22Rv1 (cell line): ENCODE measurements at regions not wholly inside any gene's neighbourhood (a gene's known extent, or its start where the extent isn't known, plus 50 kb on each side); places are given as distances from the start of the nearest gene placed in this dataset.

Source experiments
- H3K27ac ChIP-seq: fragments of 450-650 bp; 2 replicates; pipeline ENCODE4 v1.5.1; 2017
- CTCF ChIP-seq: fragments of 450-650 bp; IDR thresholded peaks from 2 replicates; pipeline ENCODE4 v1.5.1; 2017; ENCODE audit warnings: mild to moderate bottlenecking
- ZFX ChIP-seq: fragments of 450-650 bp; IDR thresholded peaks from 2 replicates; pipeline ENCODE4 v1.6.1; 2017; ENCODE audit warnings: antibody characterized with exemption, borderline replicate concordance

GRCh38 chrX:22325096-22325495 is 52.4 kb downstream of the CBLL2 start:
- no peak overlapping the region for H3K27ac ChIP-seq
- TF ChIP-seq ZFX, result no peak
- TF ChIP-seq CTCF, result no peak

GRCh38 chrX:22329783-22330182 is 57.1 kb downstream of the CBLL2 start:
- no peak overlapping the region for H3K27ac ChIP-seq
- no peak for TF ChIP-seq CTCF
- TF ChIP-seq ZFX, result no peak

- TF ChIP-seq CTCF (no peak), ZFX (no peak)
- H3K27ac ChIP-seq, result no peak overlapping the region
These were observed 66.0 kb downstream of the CBLL2 start for GRCh38 chrX:22338740-22339139.

- no peak overlapping the region for H3K27ac ChIP-seq
These were observed 66.7 kb downstream of the CBLL2 start for GRCh38 chrX:22339459-22339858.

GRCh38 chrX:22340022-22340616 is 67.4 kb downstream of the CBLL2 start:
- no peak overlapping the region for H3K27ac ChIP-seq
- TF ChIP-seq CTCF (no peak), ZFX (no peak)

More at GRCh38 chrX:22339459-22339858, 66.7 kb downstream of the CBLL2 start:
- no peak for TF ChIP-seq CTCF
- no peak for TF ChIP-seq ZFX

GRCh38 chrX:22343192-22343591 is 70.5 kb downstream of the CBLL2 start:
- TF ChIP-seq ZFX, result no peak
- TF ChIP-seq CTCF, result no peak
- H3K27ac ChIP-seq, result no peak overlapping the region

- no peak overlapping the region for H3K27ac ChIP-seq
- no peak for TF ChIP-seq CTCF
- TF ChIP-seq ZFX, result no peak
These were observed 73.2 kb downstream of the CBLL2 start for GRCh38 chrX:22345884-22346283.
